ENCODE measurements at regions not wholly inside any gene's neighbourhood (a gene's known extent, or its start where the extent isn't known, plus 50 kb on each side); places are given as distances from the start of the nearest gene placed in this dataset.

GRCh38 chr9:129504404-129504803 lies 116.5 kb downstream of the C9orf50 start:
- no peak for DNase-seq

- no peak for DNase-seq
Measured at GRCh38 chr9:129501771-129502319, 119.1 kb downstream of the C9orf50 start.

- DNase-seq: no peak
Measured at GRCh38 chr9:129500863-129501770, 119.8 kb downstream of the C9orf50 start.

- DNase-seq: no peak
Measured at GRCh38 chr9:129500161-129500862, 120.6 kb downstream of the C9orf50 start.

- DNase-seq: no peak
Measured at GRCh38 chr9:129498451-129499384, 122.2 kb downstream of the C9orf50 start.

- DNase-seq: no peak
Measured at GRCh38 chr9:129497813-129498450, 123.0 kb downstream of the C9orf50 start.

GRCh38 chr9:129497005-129497812 lies 123.7 kb downstream of the C9orf50 start:
- no peak for DNase-seq

GRCh38 chr9:129496473-129497004 lies 124.4 kb downstream of the C9orf50 start:
- DNase-seq: no peak

- DNase-seq: peak; percentile 55
Measured at GRCh38 chr9:129495620-129496472, 125.1 kb downstream of the C9orf50 start.

GRCh38 chr9:129494113-129494789 lies 126.7 kb downstream of the C9orf50 start:
- DNase-seq: no peak

- no peak for DNase-seq
Measured at GRCh38 chr9:129493706-129494047, 127.2 kb downstream of the C9orf50 start.

GRCh38 chr9:129493002-129493705 lies 127.7 kb downstream of the C9orf50 start:
- no peak for DNase-seq

- DNase-seq: no peak
Measured at GRCh38 chr9:129491487-129491855, 129.4 kb downstream of the C9orf50 start.

GRCh38 chr9:129490583-129491486 lies 130.1 kb downstream of the C9orf50 start:
- no peak for DNase-seq

GRCh38 chr9:129489838-129490582 lies 130.9 kb downstream of the C9orf50 start:
- no peak for DNase-seq

GRCh38 chr9:129487658-129488483 lies 133.0 kb downstream of the C9orf50 start:
- no peak for DNase-seq

All from NCI-H1436 treated with DMSO at 0.1 percent for 48 hours (cell line).